Lower leg skin (tissue), 3 donors: ENCODE measurements at regions not wholly inside any gene's neighbourhood (a gene's known extent, or its start where the extent isn't known, plus 50 kb on each side); places are given as distances from the start of the nearest gene placed in this dataset.

ENCODE experiments used
- POLR2A ChIP-seq, 2 donors: fragments of 450-650 bp; IDR thresholded peaks; one replicate each; pipeline ENCODE4 v1.6.1; 2016 to 2017; ENCODE audit warnings: antibody characterized with exemption in 2 of 2, mild to moderate bottlenecking in 1 of 2, moderate library complexity in 1 of 2
- TF ChIP-seq, protein P1 (sequence below), 3 donors: fragments of 450-650 bp; IDR thresholded peaks; one replicate each; pipeline ENCODE4 v1.5.1; 2016; ENCODE audit warnings: antibody characterized with exemption in 3 of 3, mild to moderate bottlenecking in 3 of 3, moderate library complexity in 2 of 3

DNA sequence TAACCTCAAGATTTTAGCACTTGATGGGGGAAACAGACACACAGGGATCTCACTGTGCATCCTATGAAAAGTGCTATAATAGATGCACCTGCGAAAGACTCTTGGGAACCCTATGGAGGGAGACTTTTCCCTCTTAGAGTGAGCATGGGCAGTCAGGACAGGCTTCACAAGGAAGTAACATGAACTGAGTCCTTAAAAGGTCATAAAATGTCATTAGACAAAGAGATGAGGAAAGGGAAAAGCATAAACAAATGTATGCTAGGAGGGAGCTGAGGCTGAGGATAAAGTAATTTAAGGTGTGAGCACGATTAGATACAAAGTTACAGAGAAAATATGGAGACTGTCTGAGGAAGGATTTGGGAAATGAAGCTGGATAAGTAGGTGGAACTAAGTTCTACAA lies 60.6 kb upstream of the MIER3 start:
- TF ChIP-seq, protein P1, sequence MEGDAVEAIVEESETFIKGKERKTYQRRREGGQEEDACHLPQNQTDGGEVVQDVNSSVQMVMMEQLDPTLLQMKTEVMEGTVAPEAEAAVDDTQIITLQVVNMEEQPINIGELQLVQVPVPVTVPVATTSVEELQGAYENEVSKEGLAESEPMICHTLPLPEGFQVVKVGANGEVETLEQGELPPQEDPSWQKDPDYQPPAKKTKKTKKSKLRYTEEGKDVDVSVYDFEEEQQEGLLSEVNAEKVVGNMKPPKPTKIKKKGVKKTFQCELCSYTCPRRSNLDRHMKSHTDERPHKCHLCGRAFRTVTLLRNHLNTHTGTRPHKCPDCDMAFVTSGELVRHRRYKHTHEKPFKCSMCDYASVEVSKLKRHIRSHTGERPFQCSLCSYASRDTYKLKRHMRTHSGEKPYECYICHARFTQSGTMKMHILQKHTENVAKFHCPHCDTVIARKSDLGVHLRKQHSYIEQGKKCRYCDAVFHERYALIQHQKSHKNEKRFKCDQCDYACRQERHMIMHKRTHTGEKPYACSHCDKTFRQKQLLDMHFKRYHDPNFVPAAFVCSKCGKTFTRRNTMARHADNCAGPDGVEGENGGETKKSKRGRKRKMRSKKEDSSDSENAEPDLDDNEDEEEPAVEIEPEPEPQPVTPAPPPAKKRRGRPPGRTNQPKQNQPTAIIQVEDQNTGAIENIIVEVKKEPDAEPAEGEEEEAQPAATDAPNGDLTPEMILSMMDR (IDR thresholded peaks at IDR 0.05), result no peak
- no peak for TF ChIP-seq POLR2A (IDR thresholded peaks at IDR 0.05)
